AG04450 (cell line): ENCODE measurements at regions not wholly inside any gene's neighbourhood (a gene's known extent, or its start where the extent isn't known, plus 50 kb on each side); places are given as distances from the start of the nearest gene placed in this dataset.

Source experiments
- CTCF ChIA-PET: fragments of 300-600, 350-600 bp; formaldehyde crosslinking; extraction: SDS; loops from one replicate; lab custom pipeline; 2022; ENCODE audit warnings: antibody characterized with exemption, inconsistent platforms; lab: Charles Lee
- POLR2A ChIA-PET: fragments of 350-600 bp; formaldehyde crosslinking; extraction: SDS; loops from one replicate; lab custom pipeline; 2021; ENCODE audit warnings: antibody characterized with exemption, inconsistent platforms; lab: Yijun Ruan, JAX
- DNase-seq: peaks from one replicate; pipeline ENCODE4 v3.0.0-alpha.2; 2011; ENCODE audit warnings: low read depth, low spot score
- H3K27ac ChIP-seq: one replicate; pipeline ENCODE4 v1.5.1; 2012; ENCODE audit warnings: low read depth, low read length, control low read depth
- H3K27me3 ChIP-seq: one replicate; pipeline ENCODE4 v1.6.0; 2012; ENCODE audit warnings: low read length; ENCODE audit not compliant: control insufficient read depth, insufficient read depth
- H3K4me3 ChIP-seq: 2 replicates; pipeline ENCODE4 v1.5.1; 2011; ENCODE audit warnings: mild to moderate bottlenecking, low read depth, low read length, control low read depth
- H3K9me3 ChIP-seq: 2 replicates; pipeline ENCODE4 v1.5.1; 2012; ENCODE audit warnings: low read length; ENCODE audit not compliant: control insufficient read depth, insufficient read depth
- TF ChIP-seq, protein P1 (sequence below): IDR thresholded peaks from 2 replicates; pipeline ENCODE4 v1.5.1; 2011; ENCODE audit warnings: low read depth, low read length, control low read depth, inconsistent platforms

GRCh38 chr12:115820656-115821055 lies 456.8 kb downstream of the MED13L start:
- H3K9me3 ChIP-seq: no peaks in the 10 kb centered on the region; the same call in 1 of the 2 replicates
- no peak overlapping the region for H3K27ac ChIP-seq
- ChIA-PET CTCF (no interaction called here), POLR2A (interaction anchor here (0.6 kb wide), 1 partner anchor 1289 kb away, joined by 3 read pairs; no protein-coding TSS in a partner anchor)
- TF ChIP-seq, protein P1, sequence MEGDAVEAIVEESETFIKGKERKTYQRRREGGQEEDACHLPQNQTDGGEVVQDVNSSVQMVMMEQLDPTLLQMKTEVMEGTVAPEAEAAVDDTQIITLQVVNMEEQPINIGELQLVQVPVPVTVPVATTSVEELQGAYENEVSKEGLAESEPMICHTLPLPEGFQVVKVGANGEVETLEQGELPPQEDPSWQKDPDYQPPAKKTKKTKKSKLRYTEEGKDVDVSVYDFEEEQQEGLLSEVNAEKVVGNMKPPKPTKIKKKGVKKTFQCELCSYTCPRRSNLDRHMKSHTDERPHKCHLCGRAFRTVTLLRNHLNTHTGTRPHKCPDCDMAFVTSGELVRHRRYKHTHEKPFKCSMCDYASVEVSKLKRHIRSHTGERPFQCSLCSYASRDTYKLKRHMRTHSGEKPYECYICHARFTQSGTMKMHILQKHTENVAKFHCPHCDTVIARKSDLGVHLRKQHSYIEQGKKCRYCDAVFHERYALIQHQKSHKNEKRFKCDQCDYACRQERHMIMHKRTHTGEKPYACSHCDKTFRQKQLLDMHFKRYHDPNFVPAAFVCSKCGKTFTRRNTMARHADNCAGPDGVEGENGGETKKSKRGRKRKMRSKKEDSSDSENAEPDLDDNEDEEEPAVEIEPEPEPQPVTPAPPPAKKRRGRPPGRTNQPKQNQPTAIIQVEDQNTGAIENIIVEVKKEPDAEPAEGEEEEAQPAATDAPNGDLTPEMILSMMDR: no peak
- peaks cover 2% of the 10 kb centered on the region for H3K27me3 ChIP-seq
- DNase-seq: no peak
- H3K4me3 ChIP-seq: no peak overlapping the region

- Histone ChIP-seq H3K27me3 (peaks cover 2% of the 10 kb centered on the region), H3K9me3 (no peaks in the 10 kb centered on the region), H3K4me3 (no peak overlapping the region), H3K27ac (no peak overlapping the region)
- CTCF ChIA-PET: no interaction called here
- TF ChIP-seq, protein P1: no peak
- POLR2A ChIA-PET: no interaction called here
- DNase-seq: no peak
Measured at GRCh38 chr12:115818973-115819372, 458.5 kb downstream of the MED13L start.

DNA sequence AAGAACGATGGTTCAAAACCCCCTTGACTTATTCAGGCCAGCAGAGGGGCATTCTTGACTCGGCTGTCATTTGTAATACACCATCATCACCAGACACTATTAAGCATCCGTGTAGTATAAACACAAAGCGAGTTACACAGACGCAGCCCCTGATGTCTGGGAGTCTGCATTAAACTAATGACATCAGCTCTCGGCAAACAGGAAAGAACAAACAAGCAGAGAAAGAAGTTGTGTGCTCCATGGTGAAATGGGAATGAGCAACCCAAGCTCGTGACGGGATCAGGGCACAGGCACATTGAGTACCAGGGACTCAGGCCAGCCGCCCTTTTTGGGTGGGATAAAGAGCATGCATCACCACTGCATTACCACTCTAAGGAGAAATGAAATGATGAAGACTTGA lies 460.1 kb downstream of the MED13L start:
- CTCF ChIA-PET: no interaction called here
- POLR2A ChIA-PET: no interaction called here
- Histone ChIP-seq H3K27ac (no peak overlapping the region), H3K4me3 (no peak overlapping the region), H3K9me3 (no peaks in the 10 kb centered on the region), H3K27me3 (no peaks in the 10 kb centered on the region)
- TF ChIP-seq, protein P1: no peak
- DNase-seq: no peak

DNA sequence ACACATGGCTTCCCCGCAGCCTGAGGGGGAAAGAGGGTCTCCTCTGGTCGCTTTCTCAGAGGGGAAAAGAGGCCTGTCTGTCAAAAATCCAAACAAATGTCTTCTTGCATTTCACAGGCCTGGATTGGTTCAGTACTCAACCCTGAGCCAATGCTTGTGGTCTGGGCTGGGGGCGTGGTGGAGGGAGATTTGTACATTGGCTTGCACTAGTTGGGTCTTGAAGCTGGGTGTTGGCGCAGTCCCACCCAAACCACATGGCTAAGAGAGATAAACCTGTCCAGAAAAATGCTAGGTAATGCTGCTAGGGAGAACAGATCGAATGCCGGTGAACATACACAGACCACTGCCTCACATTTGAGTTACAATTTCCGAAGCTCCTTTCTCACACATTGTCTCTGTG lies 461.6 kb downstream of the MED13L start:
- CTCF ChIA-PET: no interaction called here
- POLR2A ChIA-PET: no interaction called here
- H3K27me3 ChIP-seq: peaks cover 2% of the 10 kb centered on the region
- H3K27ac ChIP-seq: no peak overlapping the region
- TF ChIP-seq, protein P1: no peak
- no peak overlapping the region for H3K4me3 ChIP-seq
- no peaks in the 10 kb centered on the region for H3K9me3 ChIP-seq
- no peak for DNase-seq

GRCh38 chr12:115813256-115813655 lies 464.2 kb downstream of the MED13L start:
- Histone ChIP-seq H3K27ac (no peak overlapping the region), H3K9me3 (no peaks in the 10 kb centered on the region), H3K27me3 (peaks cover 5% of the 10 kb centered on the region), H3K4me3 (no peak overlapping the region)
- no peak for DNase-seq
- ChIA-PET POLR2A (no interaction called here), CTCF (no interaction called here)
- TF ChIP-seq, protein P1: no peak
